Calu3 (cell line): ENCODE measurements at regions not wholly inside any gene's neighbourhood (a gene's known extent, or its start where the extent isn't known, plus 50 kb on each side); places are given as distances from the start of the nearest gene placed in this dataset.
A peak's percentile ranks its signal among the peaks of the same experiment; 100 is the strongest.

Source experiments
- BruUV-seq: library from RNA; stranded (reverse); fragments of 400-500 nt; replicated peaks from 2 replicates; lab custom pipeline; 2021; lab: Mats Ljungman, UMichigan
- CTCF ChIA-PET: fragments of 300-600 bp; sonication (Branson Sonifier 250); formaldehyde crosslinking; loops from one replicate; lab custom pipeline; 2022; ENCODE audit warnings: antibody characterized with exemption; lab: Charles Lee
- DNase-seq: peaks from one replicate; pipeline ENCODE4 v3.0.0; 2022
- H3K27ac Mint-ChIP-seq: one replicate; pipeline ENCODE4 v1.8.0; 2022; ENCODE audit warnings: mixed read lengths; ENCODE audit not compliant: unreplicated experiment
- H3K27me3 Mint-ChIP-seq: one replicate; pipeline ENCODE4 v1.8.0; 2022; ENCODE audit warnings: mixed read lengths; ENCODE audit not compliant: unreplicated experiment
- H3K36me3 Mint-ChIP-seq: one replicate; pipeline ENCODE4 v1.8.0; 2022; ENCODE audit warnings: mild to moderate bottlenecking, moderate library complexity, mixed read lengths; ENCODE audit not compliant: insufficient read depth, unreplicated experiment
- H3K4me1 Mint-ChIP-seq: one replicate; pipeline ENCODE4 v1.8.0; 2022; ENCODE audit warnings: mild to moderate bottlenecking, low read depth, mixed read lengths; ENCODE audit not compliant: unreplicated experiment
- H3K4me3 Mint-ChIP-seq: one replicate; pipeline ENCODE4 v1.8.0; 2022; ENCODE audit warnings: mild to moderate bottlenecking, low read depth, moderate library complexity, mixed read lengths; ENCODE audit not compliant: unreplicated experiment
- H3K9me3 Mint-ChIP-seq: one replicate; pipeline ENCODE4 v1.8.0; 2022; ENCODE audit warnings: low read depth, mixed read lengths; ENCODE audit not compliant: unreplicated experiment
- CTCF ChIP-seq: fragments of 200-600 bp; IDR thresholded peaks from one replicate; pipeline ENCODE4 v1.8.0; 2022; ENCODE audit warnings: antibody characterized with exemption; ENCODE audit not compliant: unreplicated experiment
- intact Hi-C: fragments of 100-400 bp; cut with micrococcal nuclease; formaldehyde crosslinking; loops from one replicate; pipeline ENCODE4 v1.10.0; 2022; ENCODE audit not compliant: unreplicated experiment

DNA sequence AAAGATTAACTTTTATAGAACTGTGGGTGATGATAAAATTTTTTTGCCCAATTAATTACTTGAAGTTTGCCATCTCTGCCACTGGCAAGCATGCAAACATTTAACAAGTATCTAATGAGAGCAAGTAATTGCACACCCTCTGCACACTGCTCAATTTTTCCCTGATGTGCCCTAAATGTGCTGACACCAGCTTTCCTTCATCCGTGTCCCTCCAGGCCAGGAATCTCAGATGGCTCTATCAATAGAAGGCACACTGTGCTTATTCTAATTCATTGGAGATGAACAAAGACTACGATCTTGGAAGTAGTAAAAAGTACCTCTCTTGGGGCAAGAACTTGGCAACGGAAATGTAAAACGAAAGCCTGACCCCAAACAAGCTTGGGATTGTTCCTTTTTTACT, 212.1 kb downstream of the GPR37 start:
- Mint-ChIP-seq H3K27ac (no peak overlapping the region), H3K4me1 (peaks cover 28% of the 10 kb centered on the region), H3K9me3 (peaks cover under 1% of the 10 kb centered on the region), H3K4me3 (no peak overlapping the region), H3K27me3 (no peaks in the 10 kb centered on the region), H3K36me3 (no peaks in the 10 kb centered on the region)
- CTCF ChIA-PET: no interaction called here
- no peak for TF ChIP-seq CTCF
- no TSS peak for BruUV-seq
- DNase-seq: no peak
- intact Hi-C loops: no loop called here

- no peak overlapping the region for H3K4me3 Mint-ChIP-seq
- intact Hi-C loops: no loop called here
- peaks cover 2% of the 10 kb centered on the region for H3K9me3 Mint-ChIP-seq
- no peak overlapping the region for H3K27ac Mint-ChIP-seq
- DNase-seq: no peak
- H3K4me1 Mint-ChIP-seq: peaks cover 28% of the 10 kb centered on the region
- CTCF ChIA-PET: no interaction called here
- no peak for TF ChIP-seq CTCF
- no peaks in the 10 kb centered on the region for H3K36me3 Mint-ChIP-seq
- no TSS peak for BruUV-seq
- H3K27me3 Mint-ChIP-seq: no peaks in the 10 kb centered on the region
Measured at GRCh38 chr7:124552217-124552616, 213.4 kb downstream of the GPR37 start.

DNA sequence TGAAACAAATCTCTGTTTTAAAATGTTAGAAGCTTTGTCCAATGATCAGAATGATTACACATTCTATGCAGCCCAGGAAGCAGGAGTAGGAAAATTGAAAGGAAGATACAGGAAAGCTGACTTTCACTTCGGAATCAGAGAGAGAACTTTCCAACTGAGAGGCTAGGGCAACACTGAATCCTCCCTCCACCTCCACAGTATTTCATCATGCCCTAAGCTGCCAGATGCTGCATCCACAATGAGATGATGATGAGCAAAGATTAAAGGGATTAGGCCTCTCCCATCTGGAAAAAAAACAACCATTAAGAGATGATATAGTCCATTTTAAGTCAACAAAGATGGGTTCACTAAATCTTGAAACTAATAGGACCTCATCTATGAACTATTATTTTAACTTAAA, 215.6 kb downstream of the GPR37 start:
- intact Hi-C loops: no loop called here
- CTCF ChIA-PET: no interaction called here
- BruUV-seq: no TSS peak
- Mint-ChIP-seq H3K27ac (no peak overlapping the region), H3K4me3 (no peak overlapping the region), H3K36me3 (no peaks in the 10 kb centered on the region), H3K9me3 (peaks cover 2% of the 10 kb centered on the region), H3K4me1 (peaks cover 28% of the 10 kb centered on the region), H3K27me3 (no peaks in the 10 kb centered on the region)
- TF ChIP-seq CTCF: no peak
- no peak for DNase-seq

DNA sequence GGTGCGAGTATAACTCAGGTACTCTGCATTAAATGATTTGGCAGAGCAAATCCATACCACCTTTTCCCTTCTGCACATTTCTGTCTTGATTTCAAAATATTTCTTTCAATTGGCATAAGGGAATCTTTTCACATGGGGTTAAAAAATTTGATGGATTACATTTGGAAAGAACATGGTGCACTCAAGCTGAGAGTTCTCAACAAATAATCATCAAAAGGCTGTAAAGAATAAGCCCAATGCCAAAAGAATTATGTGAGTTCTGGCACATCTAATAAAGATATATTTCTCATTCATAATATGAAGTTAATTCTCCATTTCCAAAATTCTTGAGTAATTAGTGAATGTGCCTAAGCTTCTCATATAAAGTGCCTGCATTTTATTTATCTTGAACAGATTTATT, 223.1 kb downstream of the GPR37 start:
- Mint-ChIP-seq H3K9me3 (no peaks in the 10 kb centered on the region), H3K36me3 (no peaks in the 10 kb centered on the region), H3K4me1 (no peaks in the 10 kb centered on the region), H3K27ac (peak overlapping the region; percentile 10), H3K27me3 (no peaks in the 10 kb centered on the region), H3K4me3 (no peak overlapping the region)
- CTCF ChIA-PET: no interaction called here
- intact Hi-C loops: no loop called here
- DNase-seq: no peak
- BruUV-seq: no TSS peak
- TF ChIP-seq CTCF: no peak
